SK-N-SH (cell line): ENCODE measurements at regions not wholly inside any gene's neighbourhood (a gene's known extent, or its start where the extent isn't known, plus 50 kb on each side); places are given as distances from the start of the nearest gene placed in this dataset.

ENCODE experiments used
- CTCF ChIA-PET: fragments of 300-600, 350-600 bp; formaldehyde crosslinking; extraction: SDS; loops from one replicate; lab custom pipeline; 2021; lab: Yijun Ruan, JAX
- POLR2A ChIA-PET: fragments of 350-600 bp; sonication (Branson Sonifier 250); formaldehyde crosslinking; extraction: SDS; loops from one replicate; lab custom pipeline; 2020; ENCODE audit warnings: antibody characterized with exemption, inconsistent platforms; lab: Yijun Ruan, JAX
- DNase-seq: peaks from one replicate; pipeline ENCODE4 v3.0.0; 2012
- H2AFZ ChIP-seq: fragments of 200-600 bp; sonication (generic); 2 replicates; pipeline ENCODE4 v1.8.1; 2016; ENCODE audit warnings: antibody characterized with exemption, mild to moderate bottlenecking, low read depth
- H3F3A ChIP-seq: fragments of 200-600 bp; sonication (generic); replicated peaks from 2 replicates; pipeline ENCODE3; 2016; ENCODE audit warnings: antibody characterized with exemption, mild to moderate bottlenecking; ENCODE audit not compliant: insufficient read depth
- H3K27ac ChIP-seq, 2 experiments: fragments of 200-500 bp in 1 of 2; fragments of 200-600 bp in 1 of 2; sonication (Bioruptor generic) in 1 of 2; sonication (generic), shearing (Covaris generic) in 1 of 2; 2 replicates each; pipeline versions ENCODE4 v1.5.1 to v1.6.1; 2014 to 2016; ENCODE audit warnings: low read depth in 2 of 2, inconsistent platforms in 1 of 2, low read length in 1 of 2, mild to moderate bottlenecking in 1 of 2, mixed read lengths in 1 of 2
- H3K27me3 ChIP-seq: fragments of 200-600 bp; sonication (generic), shearing (Covaris generic); 2 replicates; pipeline ENCODE4 v1.6.1; 2016; ENCODE audit warnings: mixed run types; ENCODE audit not compliant: insufficient read depth
- H3K36me3 ChIP-seq, 2 experiments: fragments of 200-500 bp in 1 of 2; fragments of 200-600 bp in 1 of 2; sonication (Bioruptor generic) in 1 of 2; sonication (generic) in 1 of 2; replicated peaks in 1 of 2; 2 replicates each; pipeline versions ENCODE3 to v1.5.1; 2014 to 2016; ENCODE audit warnings: low read length in 1 of 2, mild to moderate bottlenecking in 1 of 2; ENCODE audit not compliant: insufficient read depth in 2 of 2, control insufficient read depth in 1 of 2
- H3K4me1 ChIP-seq, 2 experiments: fragments of 200-500 bp in 1 of 2; fragments of 200-600 bp in 1 of 2; sonication (Bioruptor generic) in 1 of 2; sonication (generic), shearing (Covaris generic) in 1 of 2; 2 replicates each; pipeline versions ENCODE4 v1.5.1 to v1.6.1; 2014 to 2016; ENCODE audit warnings: low read depth in 1 of 2, low read length in 1 of 2, mixed run types in 1 of 2; ENCODE audit not compliant: insufficient read depth in 2 of 2, control insufficient read depth in 1 of 2
- H3K4me2 ChIP-seq: fragments of 200-600 bp; sonication (generic), shearing (Covaris generic); 2 replicates; pipeline ENCODE4 v1.6.1; 2017; ENCODE audit warnings: mixed run types
- H3K4me3 ChIP-seq, 2 experiments: fragments of 200-500 bp in 1 of 2; fragments of 200-600 bp in 1 of 2; sonication (Bioruptor generic) in 1 of 2; sonication (generic), shearing (Covaris generic) in 1 of 2; 2 replicates each; pipeline versions ENCODE4 v1.5.1 to v1.8.1; 2014 to 2016; ENCODE audit warnings: low read depth in 2 of 2, inconsistent platforms in 1 of 2, low read length in 1 of 2, mild to moderate bottlenecking in 1 of 2, mixed read lengths in 1 of 2, moderate library complexity in 1 of 2
- H3K79me2 ChIP-seq: fragments of 200-600 bp; sonication (generic); 2 replicates; pipeline ENCODE4 v1.8.1; 2017; ENCODE audit warnings: mild to moderate bottlenecking; ENCODE audit not compliant: insufficient read depth
- H3K9ac ChIP-seq: fragments of 200-600 bp; sonication (generic); 2 replicates; pipeline ENCODE4 v1.6.1; 2017; ENCODE audit warnings: mixed run types
- H3K9me2 ChIP-seq: fragments of 200-600 bp; sonication (generic); 2 replicates; pipeline ENCODE4 v1.6.1; 2017; ENCODE audit warnings: mixed run types
- H3K9me3 ChIP-seq: fragments of 200-600 bp; sonication (generic); 2 replicates; pipeline ENCODE4 v1.6.1; 2017; ENCODE audit warnings: mixed run types, mild to moderate bottlenecking, moderate library complexity
- H4K20me1 ChIP-seq: fragments of 200-600 bp; sonication (generic); 2 replicates; pipeline ENCODE4 v1.6.1; 2017; ENCODE audit warnings: mild to moderate bottlenecking, mixed run types; ENCODE audit not compliant: insufficient read depth
- ELF1 ChIP-seq: IDR thresholded peaks from 2 replicates; pipeline ENCODE4 v1.4.0; 2012
- FOSL2 ChIP-seq: IDR thresholded peaks from 2 replicates; pipeline ENCODE4 v1.4.0; 2012; ENCODE audit warnings: low read depth, mild to moderate bottlenecking, moderate library complexity, borderline replicate concordance
- FOXM1 ChIP-seq: IDR thresholded peaks from 2 replicates; pipeline ENCODE4 v1.4.0; 2012; ENCODE audit warnings: low read depth, mild to moderate bottlenecking
- GABPA ChIP-seq: IDR thresholded peaks from 2 replicates; pipeline ENCODE4 v1.4.0; 2012; ENCODE audit warnings: low read depth, mild to moderate bottlenecking
- MAX ChIP-seq: IDR thresholded peaks from 2 replicates; pipeline ENCODE4 v1.4.0; 2012; ENCODE audit warnings: low read depth
- MEF2A ChIP-seq: IDR thresholded peaks from 2 replicates; pipeline ENCODE4 v1.4.0; 2012; ENCODE audit warnings: low read depth, borderline replicate concordance
- NFIC ChIP-seq: IDR thresholded peaks from 2 replicates; pipeline ENCODE4 v1.4.0; 2012; ENCODE audit warnings: borderline replicate concordance
- RAD21 ChIP-seq: IDR thresholded peaks from 2 replicates; pipeline ENCODE4 v1.6.1; 2012; ENCODE audit warnings: mild to moderate bottlenecking, low read length
- RCOR1 ChIP-seq: fragments of 150-350 bp; IDR thresholded peaks from 2 replicates; pipeline ENCODE4 v1.6.1; 2017; ENCODE audit warnings: antibody characterized with exemption, low read length
- RXRA ChIP-seq: IDR thresholded peaks from 2 replicates; pipeline ENCODE4 v1.4.0; 2012; ENCODE audit warnings: low read depth, mild to moderate bottlenecking, borderline replicate concordance
- SIN3A ChIP-seq: IDR thresholded peaks from 2 replicates; pipeline ENCODE4 v1.6.1; 2012; ENCODE audit warnings: low read depth, mild to moderate bottlenecking, low read length, moderate library complexity, borderline replicate concordance
- SMC3 ChIP-seq: IDR thresholded peaks from 2 replicates; pipeline ENCODE4 v1.6.1; 2012; ENCODE audit warnings: low read depth, low read length, improper control_type of control experiment
- TEAD4 ChIP-seq: IDR thresholded peaks from 2 replicates; pipeline ENCODE4 v1.4.0; 2012; ENCODE audit warnings: mild to moderate bottlenecking, borderline replicate concordance; ENCODE audit not compliant: insufficient read depth
- WGBS: methylation state at CpG from one replicate; pipeline ENCODE4 v1.1.6; 2017; ENCODE audit warnings: low lambda C conversion rate; 5-methylcytosine and 5-hydroxymethylcytosine counted together
- TF ChIP-seq, protein P1 (sequence below): IDR thresholded peaks from 2 replicates; pipeline ENCODE4; 2012
- TF ChIP-seq, protein P2 (sequence below): fragments of 150-350 bp; IDR thresholded peaks from 2 replicates; pipeline ENCODE4 v1.6.1; 2016; ENCODE audit warnings: mild to moderate bottlenecking, low read depth, low read length
- TF ChIP-seq, protein P3 (sequence below): IDR thresholded peaks from 2 replicates; pipeline ENCODE4 v1.6.1; 2012; ENCODE audit warnings: mild to moderate bottlenecking, low read depth, low read length, moderate library complexity

GRCh38 chr6:140855520-140855919, 1277.2 kb upstream of the GJE1 start:
- Histone ChIP-seq H3K9ac (no peak overlapping the region), H3F3A (peaks cover 40% of the 10 kb centered on the region), H3K4me1 (peaks cover 0 to 4% of the 10 kb centered on the region in 2 experiments; a peak in 2 of 4 replicates), H3K27ac (peak overlapping the region in 1 of 2 experiments; percentile 28; a peak in 1 of 4 replicates), H3K4me2 (no peak overlapping the region), H2AFZ (no peak overlapping the region), H3K36me3 (peaks cover 0 to 6% of the 10 kb centered on the region in 2 experiments), H3K27me3 (no peaks in the 10 kb centered on the region), H4K20me1 (no peaks in the 10 kb centered on the region), H3K9me3 (no peaks in the 10 kb centered on the region), H3K4me3 (no peak overlapping the region), H3K79me2 (peaks cover 34% of the 10 kb centered on the region), H3K9me2 (no peaks in the 10 kb centered on the region)
- DNase-seq: no peak
- CTCF ChIA-PET: interaction anchor here (0.6 kb wide), 1 partner anchor 128 kb away, joined by 3 read pairs; no protein-coding TSS in a partner anchor
- TF ChIP-seq FOSL2 (peak; percentile 11; the same call in 1 of the 2 replicates), SIN3A (no peak)
- POLR2A ChIA-PET: no interaction called here

GRCh38 chr6:140854318-140854717, 1278.4 kb upstream of the GJE1 start:
- peaks cover 0 to 6% of the 10 kb centered on the region in 2 experiments for H3K36me3 ChIP-seq
- H3K9me3 ChIP-seq: no peaks in the 10 kb centered on the region
- no peak overlapping the region for H3K4me3 ChIP-seq
- H3K27me3 ChIP-seq: no peaks in the 10 kb centered on the region
- no peak for DNase-seq
- H3K79me2 ChIP-seq: peaks cover 34% of the 10 kb centered on the region
- H3K4me1 ChIP-seq: peaks cover 0 to 7% of the 10 kb centered on the region in 2 experiments; a peak in 3 of 4 replicates
- H3K9me2 ChIP-seq: no peaks in the 10 kb centered on the region
- peak overlapping the region; percentile 38; the same call in 1 of the 2 replicates for H3K9ac ChIP-seq
- 35% methylated on average over 1 of the region's 1 CpG for WGBS
- H3K27ac ChIP-seq: peak overlapping the region; percentile 64 to 73; a peak in 3 of 4 replicates
- peak overlapping the region; percentile 21; the same call in 1 of the 2 replicates for H2AFZ ChIP-seq
- POLR2A ChIA-PET: no interaction called here
- H4K20me1 ChIP-seq: no peaks in the 10 kb centered on the region
- TF ChIP-seq FOXM1 (peak; percentile 15; the same call in 1 of the 2 replicates), MEF2A (no peak), GABPA (no peak), SMC3 (no peak), RAD21 (no peak)
- CTCF ChIA-PET: no interaction called here
- H3F3A ChIP-seq: peaks cover 46% of the 10 kb centered on the region
- peak overlapping the region; percentile 69; the same call in 1 of the 2 replicates for H3K4me2 ChIP-seq

DNA sequence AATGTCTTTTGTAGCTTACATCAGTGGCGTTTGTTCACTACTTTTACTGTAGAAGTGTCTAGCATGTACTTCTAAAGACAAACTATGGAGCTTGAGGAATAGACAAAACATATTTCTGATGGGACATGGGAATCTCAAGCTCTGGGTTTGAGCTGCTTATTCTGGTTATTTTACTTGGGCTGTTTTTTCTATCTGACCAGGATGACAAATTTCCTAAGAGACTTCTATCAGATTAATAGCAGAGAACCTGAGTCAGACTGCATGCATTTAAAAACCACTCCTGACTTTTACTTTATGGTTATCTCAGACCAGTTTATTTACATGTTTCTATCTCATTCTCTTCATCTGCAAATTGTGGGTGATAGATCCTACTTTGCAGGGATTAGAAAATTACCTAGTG, 1282.3 kb upstream of the GJE1 start:
- peaks cover 0 to 10% of the 10 kb centered on the region in 2 experiments for H3K36me3 ChIP-seq
- H3K4me2 ChIP-seq: peak overlapping the region; percentile 28; the same call in 1 of the 2 replicates
- no peak overlapping the region for H3K4me3 ChIP-seq
- no peak overlapping the region for H2AFZ ChIP-seq
- no peak for DNase-seq
- no peaks in the 10 kb centered on the region for H3K27me3 ChIP-seq
- H3K9me2 ChIP-seq: no peaks in the 10 kb centered on the region
- H3K4me1 ChIP-seq: peaks cover 0 to 21% of the 10 kb centered on the region in 2 experiments; a peak in 3 of 4 replicates
- CTCF ChIA-PET: no interaction called here
- WGBS: 30% methylated on average over 1 of the region's 1 CpG
- H3K27ac ChIP-seq: peak overlapping the region; percentile 69 to 90; a peak in 3 of 4 replicates
- no peaks in the 10 kb centered on the region for H3K9me3 ChIP-seq
- POLR2A ChIA-PET: no interaction called here
- no peaks in the 10 kb centered on the region for H4K20me1 ChIP-seq
- peaks cover 55% of the 10 kb centered on the region for H3F3A ChIP-seq
- H3K79me2 ChIP-seq: peaks cover 25% of the 10 kb centered on the region
- H3K9ac ChIP-seq: peak overlapping the region; percentile 44; the same call in 1 of the 2 replicates
- TF ChIP-seq SIN3A (no peak), TEAD4 (peak; percentile 42; the same call in 1 of the 2 replicates), MEF2A (no peak), FOSL2 (peak; percentile 57; the same call in 1 of the 2 replicates), MAX (no peak), RCOR1 (no peak), RAD21 (no peak), RXRA (no peak), NFIC (peak; percentile 37; the same call in 1 of the 2 replicates), ELF1 (no peak)
- TF ChIP-seq, protein P1, sequence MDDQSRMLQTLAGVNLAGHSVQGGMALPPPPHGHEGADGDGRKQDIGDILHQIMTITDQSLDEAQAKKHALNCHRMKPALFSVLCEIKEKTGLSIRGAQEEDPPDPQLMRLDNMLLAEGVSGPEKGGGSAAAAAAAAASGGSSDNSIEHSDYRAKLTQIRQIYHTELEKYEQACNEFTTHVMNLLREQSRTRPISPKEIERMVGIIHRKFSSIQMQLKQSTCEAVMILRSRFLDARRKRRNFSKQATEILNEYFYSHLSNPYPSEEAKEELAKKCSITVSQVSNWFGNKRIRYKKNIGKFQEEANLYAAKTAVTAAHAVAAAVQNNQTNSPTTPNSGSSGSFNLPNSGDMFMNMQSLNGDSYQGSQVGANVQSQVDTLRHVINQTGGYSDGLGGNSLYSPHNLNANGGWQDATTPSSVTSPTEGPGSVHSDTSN: peak; percentile 66
- TF ChIP-seq, protein P2, sequence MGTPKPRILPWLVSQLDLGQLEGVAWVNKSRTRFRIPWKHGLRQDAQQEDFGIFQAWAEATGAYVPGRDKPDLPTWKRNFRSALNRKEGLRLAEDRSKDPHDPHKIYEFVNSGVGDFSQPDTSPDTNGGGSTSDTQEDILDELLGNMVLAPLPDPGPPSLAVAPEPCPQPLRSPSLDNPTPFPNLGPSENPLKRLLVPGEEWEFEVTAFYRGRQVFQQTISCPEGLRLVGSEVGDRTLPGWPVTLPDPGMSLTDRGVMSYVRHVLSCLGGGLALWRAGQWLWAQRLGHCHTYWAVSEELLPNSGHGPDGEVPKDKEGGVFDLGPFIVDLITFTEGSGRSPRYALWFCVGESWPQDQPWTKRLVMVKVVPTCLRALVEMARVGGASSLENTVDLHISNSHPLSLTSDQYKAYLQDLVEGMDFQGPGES: no peak
- TF ChIP-seq, protein P3, sequence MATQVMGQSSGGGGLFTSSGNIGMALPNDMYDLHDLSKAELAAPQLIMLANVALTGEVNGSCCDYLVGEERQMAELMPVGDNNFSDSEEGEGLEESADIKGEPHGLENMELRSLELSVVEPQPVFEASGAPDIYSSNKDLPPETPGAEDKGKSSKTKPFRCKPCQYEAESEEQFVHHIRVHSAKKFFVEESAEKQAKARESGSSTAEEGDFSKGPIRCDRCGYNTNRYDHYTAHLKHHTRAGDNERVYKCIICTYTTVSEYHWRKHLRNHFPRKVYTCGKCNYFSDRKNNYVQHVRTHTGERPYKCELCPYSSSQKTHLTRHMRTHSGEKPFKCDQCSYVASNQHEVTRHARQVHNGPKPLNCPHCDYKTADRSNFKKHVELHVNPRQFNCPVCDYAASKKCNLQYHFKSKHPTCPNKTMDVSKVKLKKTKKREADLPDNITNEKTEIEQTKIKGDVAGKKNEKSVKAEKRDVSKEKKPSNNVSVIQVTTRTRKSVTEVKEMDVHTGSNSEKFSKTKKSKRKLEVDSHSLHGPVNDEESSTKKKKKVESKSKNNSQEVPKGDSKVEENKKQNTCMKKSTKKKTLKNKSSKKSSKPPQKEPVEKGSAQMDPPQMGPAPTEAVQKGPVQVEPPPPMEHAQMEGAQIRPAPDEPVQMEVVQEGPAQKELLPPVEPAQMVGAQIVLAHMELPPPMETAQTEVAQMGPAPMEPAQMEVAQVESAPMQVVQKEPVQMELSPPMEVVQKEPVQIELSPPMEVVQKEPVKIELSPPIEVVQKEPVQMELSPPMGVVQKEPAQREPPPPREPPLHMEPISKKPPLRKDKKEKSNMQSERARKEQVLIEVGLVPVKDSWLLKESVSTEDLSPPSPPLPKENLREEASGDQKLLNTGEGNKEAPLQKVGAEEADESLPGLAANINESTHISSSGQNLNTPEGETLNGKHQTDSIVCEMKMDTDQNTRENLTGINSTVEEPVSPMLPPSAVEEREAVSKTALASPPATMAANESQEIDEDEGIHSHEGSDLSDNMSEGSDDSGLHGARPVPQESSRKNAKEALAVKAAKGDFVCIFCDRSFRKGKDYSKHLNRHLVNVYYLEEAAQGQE: no peak
